Hematopoietic multipotent progenitor cell treated with erythropoietin and hydrocortisone succinate and interleukin-3 and kit ligand, for 6 days (in vitro differentiated cells): ENCODE measurements at regions not wholly inside any gene's neighbourhood (a gene's known extent, or its start where the extent isn't known, plus 50 kb on each side); places are given as distances from the start of the nearest gene placed in this dataset.
"Not testable (repeated sequence)": the region's sequence is repeated elsewhere in the genome, so short reads cannot be mapped to it uniquely, and the experiment has no call there.

Source experiments
- DNase-seq: peaks from one replicate; pipeline ENCODE4 v3.0.0-alpha.2; 2015

GRCh38 chr3:107117156-107117555 is 260.1 kb upstream of the CCDC54 start:
- DNase-seq = no peak

DNA sequence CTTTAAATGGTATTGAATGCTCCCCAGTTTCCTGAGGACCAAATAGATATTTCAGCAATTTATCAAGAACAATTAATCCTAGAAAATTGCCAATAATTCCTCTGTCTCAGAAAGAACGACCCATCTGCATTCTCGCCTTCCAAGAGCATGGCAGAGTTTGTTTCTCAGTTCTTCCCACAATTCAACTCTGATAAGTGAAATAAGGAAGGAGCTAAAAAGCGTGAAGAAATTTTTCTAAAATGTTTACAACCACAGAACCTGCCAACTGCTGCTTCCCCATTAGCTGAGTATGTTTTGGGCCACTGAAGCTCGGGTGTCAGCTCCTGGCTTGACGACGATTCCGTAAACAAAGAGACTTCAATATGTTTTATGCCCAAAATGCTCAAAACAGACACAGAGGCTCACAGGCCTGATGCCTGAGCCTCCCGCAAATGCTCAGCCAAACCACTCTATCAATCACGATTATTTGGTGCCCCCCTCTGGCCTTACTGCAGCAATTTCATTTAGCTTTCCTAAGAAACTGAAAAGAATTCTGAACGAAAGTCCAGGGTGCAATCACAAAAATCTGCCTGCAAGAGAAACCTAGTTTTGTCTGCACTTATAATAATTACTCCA is 259.2 kb upstream of the CCDC54 start:
- peak; percentile 75 for DNase-seq

DNA sequence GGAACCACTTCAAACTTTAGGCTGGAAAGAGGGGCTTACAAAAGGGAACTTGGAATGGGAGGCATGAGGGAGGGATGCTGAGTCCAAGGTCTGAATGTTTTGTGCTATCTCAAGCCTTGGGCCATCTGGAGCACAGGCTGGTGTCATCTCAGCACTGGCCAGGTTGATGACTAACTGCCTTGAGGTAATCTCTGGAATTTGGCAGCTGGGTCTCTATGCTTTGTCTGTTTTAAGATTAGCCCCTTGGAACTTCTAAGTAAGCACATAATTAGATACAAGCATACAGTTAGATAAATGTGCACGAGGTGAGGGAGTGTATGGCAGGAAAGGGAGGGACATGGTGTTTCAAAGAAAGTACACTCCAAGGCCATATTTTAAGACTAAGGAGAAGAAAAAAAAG is 252.4 kb upstream of the CCDC54 start:
- DNase-seq = no peak

DNA sequence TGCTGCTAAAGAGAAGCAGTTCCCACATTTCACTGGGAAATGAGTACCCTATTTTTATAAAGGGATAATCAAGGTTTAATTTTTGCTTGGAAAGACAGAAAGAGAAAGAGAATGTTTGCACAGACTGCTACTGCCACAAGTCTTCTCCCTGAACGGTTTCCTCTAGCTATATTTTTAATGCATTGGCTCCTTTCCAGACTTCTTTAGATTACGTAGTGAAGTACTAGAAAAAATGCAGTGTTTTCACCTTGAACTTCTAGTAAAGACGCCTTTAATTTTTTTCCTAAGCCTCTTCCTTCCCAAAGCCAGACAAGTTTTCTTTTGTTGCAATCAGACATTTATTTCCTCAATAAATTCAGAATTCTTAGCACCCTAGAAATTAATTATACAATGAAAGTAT is 248.3 kb upstream of the CCDC54 start:
- DNase-seq = peak; percentile 4

GRCh38 chr3:107130089-107130700 is 247.0 kb upstream of the CCDC54 start:
- DNase-seq = no peak

GRCh38 chr3:107132674-107133073 is 244.6 kb upstream of the CCDC54 start:
- no peak for DNase-seq

DNA sequence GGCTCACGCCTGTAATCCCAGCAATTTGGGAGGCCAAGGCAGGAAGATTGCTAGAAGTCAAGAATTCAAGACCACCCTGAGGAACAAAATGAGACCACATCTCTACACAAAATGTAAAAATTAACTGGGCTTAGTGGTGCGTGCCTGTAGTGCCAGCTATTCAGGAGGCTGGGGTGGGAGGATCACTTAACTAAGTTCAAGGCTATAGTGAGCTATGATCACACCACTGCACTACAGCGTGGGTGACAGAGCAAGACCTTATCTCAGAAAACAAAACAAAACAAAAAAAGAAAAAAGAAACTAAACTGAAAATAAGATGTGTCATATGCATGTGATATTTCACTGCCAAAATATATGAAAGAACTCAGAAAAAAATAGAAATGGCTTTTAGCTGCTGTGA is 243.3 kb upstream of the CCDC54 start:
- DNase-seq = no peak

- no peak for DNase-seq
Measured at GRCh38 chr3:107142171-107142570, 235.1 kb upstream of the CCDC54 start.

GRCh38 chr3:107142786-107143575 is 234.3 kb upstream of the CCDC54 start:
- DNase-seq = no peak

DNA sequence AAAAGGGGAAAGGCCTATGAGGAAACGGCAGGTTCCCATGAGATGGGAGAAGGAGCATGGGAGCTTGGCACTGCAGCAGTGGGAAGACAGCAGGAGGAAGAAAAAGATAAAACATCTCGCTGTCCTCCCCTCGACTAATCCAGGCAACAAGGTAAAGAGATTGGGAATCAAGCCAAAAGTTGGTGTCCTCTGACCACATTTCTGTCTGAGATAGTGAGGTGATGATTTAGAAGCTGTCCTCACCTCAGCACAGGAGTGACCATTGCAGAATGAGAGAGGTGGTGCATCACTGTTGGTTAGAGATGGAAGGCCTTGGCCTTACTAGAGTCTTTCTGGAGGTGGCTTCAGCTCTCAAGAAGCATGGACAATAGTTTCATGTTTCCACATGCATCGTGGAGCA is 226.6 kb upstream of the CCDC54 start:
- no peak for DNase-seq

DNA sequence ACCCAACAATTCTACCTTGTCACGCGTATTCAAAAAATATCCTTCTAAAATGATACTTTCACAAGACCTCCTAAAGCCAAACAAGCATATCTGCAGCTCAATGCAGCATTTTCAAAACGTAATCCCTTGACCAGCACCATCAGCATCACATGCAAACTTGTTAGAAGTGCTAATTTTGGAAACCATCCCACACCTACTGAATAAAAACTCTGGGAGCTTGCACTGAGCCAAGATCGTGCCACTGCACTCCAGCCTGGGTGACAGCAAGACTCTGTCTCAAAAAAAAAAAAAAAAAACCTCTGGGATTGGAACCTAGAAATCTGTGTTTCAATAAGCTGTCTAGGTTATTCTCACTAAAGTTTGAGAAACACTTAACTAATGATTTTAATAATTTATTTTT is 223.3 kb upstream of the CCDC54 start:
- no peak for DNase-seq

GRCh38 chr3:107172411-107172810 is 204.8 kb upstream of the CCDC54 start:
- DNase-seq = no peak

DNA sequence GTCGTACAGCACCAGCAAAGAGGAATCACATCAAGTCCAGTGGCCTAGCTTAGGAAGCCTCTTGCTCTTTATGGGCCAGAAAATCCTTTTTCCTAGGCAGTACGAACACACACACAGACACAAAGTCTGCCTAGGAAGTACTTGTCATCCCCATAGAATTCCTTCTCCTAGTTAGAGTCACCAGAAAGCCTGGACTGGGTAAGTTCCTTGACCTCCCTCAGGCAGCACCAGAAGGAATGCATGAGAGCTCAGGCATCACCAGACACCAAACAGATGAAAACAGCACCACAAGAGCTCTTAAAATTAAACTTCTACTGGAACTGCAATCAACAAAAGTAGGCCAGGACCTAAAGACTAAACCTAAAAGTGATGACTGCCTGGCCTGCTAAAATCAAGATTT is 192.9 kb upstream of the CCDC54 start:
- no peak for DNase-seq

DNA sequence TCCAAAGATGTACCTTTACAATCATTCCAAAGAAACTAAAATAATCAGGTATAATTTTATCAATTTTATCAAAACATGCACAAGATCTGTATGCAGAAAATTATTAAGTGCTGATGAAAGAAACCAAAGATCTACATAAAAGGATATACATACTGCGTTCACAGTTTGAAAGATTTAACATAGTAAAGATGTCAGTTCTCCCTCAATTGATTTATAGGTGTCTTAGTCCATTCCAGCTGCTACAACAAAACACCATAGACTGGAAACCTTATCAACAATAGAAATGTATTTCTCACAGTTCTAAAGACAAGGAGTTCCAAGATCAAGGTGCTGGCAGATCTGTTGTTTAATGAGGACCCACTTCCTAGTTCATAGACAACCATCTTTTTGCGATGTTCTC is 189.0 kb upstream of the CCDC54 start:
- DNase-seq = no peak

- no peak for DNase-seq
Measured at GRCh38 chr3:107189158-107189791, 188.0 kb upstream of the CCDC54 start.

DNA sequence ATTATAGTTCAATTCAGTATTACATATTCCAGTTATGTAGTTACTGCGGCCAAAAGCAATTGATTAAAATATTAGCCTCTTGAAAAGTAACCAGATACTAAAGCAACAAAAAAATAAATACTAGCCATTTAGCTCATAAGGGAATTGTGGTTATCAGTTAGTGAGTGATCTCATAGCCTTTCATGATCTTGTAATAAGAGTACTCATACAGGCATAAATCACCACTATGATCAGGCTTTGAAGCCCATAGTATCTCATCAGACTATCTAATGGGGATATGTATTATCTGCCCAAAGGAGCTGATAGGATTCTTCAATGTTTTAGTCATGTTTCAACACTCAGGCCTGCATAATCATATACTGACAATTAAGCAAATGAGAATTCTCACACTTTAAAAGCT is 184.1 kb upstream of the CCDC54 start:
- DNase-seq = no peak

GRCh38 chr3:107198581-107199181 is 178.6 kb upstream of the CCDC54 start:
- no peak for DNase-seq

DNA sequence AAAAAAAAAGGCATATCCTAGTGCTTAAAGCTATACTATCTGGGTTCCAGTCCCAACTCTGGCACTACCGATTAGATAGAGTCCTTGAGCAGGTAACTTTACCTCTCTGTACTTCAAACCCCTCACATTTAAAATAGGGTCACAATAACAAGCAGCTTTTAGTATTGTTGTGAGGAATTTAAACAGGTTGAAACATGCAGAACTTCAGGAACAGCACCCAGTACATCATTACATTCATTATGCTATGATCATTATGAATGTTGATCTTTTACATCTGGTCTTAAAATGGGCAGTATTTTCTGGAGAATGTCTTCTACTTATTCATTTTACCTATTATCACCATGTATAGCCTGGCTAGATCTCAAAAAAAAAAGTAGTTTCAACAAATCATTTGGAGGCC is 176.1 kb upstream of the CCDC54 start:
- no peak for DNase-seq

- DNase-seq = not testable (repeated sequence)
Measured at GRCh38 chr3:107202885-107203284, 174.4 kb upstream of the CCDC54 start.

GRCh38 chr3:107204121-107204520 is 173.1 kb upstream of the CCDC54 start:
- DNase-seq = no peak

DNA sequence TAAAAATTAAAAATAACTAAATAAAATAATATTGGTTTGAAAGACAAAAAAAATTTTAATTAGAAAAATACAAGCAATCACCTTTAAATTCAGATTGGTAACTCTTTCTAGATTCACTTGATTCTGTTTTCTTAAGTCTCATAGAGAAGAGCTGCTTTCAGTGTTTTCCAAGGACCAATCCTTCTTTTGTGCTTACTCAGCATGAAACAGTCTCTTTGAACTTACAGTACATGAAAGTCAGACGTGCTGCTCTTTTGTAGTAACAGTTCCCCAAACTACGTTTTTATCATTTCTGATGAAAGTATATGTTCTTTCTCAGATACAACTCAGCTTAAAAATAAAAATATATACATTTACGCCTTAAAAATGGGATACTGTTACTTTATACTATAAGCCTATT is 171.9 kb upstream of the CCDC54 start:
- DNase-seq = no peak

DNA sequence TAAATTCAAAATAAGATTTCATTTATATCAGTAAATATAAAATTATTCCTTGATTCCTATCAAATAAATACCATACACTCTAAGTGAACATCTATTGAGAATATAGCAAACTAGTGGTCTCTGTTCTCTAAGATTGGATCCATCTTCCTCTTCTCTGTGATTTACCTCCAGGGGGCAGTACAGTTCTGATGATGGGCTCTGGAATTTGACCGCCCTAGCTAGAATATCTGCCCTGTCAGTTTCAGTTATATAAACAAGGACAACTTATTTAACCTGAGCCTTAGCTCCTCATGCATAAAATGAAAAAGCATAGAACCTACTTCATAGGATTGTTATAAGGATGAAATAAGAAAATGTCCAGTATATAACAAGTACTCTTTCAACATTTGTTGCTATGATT is 171.1 kb upstream of the CCDC54 start:
- DNase-seq = peak; percentile 75

GRCh38 chr3:107206945-107207344 is 170.3 kb upstream of the CCDC54 start:
- DNase-seq = no peak
